HepG2 (cell line): ENCODE measurements at regions not wholly inside any gene's neighbourhood (a gene's known extent, or its start where the extent isn't known, plus 50 kb on each side); places are given as distances from the start of the nearest gene placed in this dataset.

Experiments
- CTCF ChIP-seq: sonication (generic); formaldehyde crosslinking; IDR thresholded peaks from 2 replicates; pipeline ENCODE4 v1.5.0; 2020; ENCODE audit warnings: mild to moderate bottlenecking, missing genetic modification reagents, moderate library complexity
- KAT7 ChIP-seq: IDR thresholded peaks from 2 replicates; pipeline ENCODE4 v1.6.1; 2018; ENCODE audit warnings: borderline replicate concordance, missing compliant biosample characterization
- MXD4 ChIP-seq: IDR thresholded peaks from 2 replicates; pipeline ENCODE4 v1.6.1; 2016; ENCODE audit warnings: mild to moderate bottlenecking, missing biosample characterization, missing genetic modification reagents
- NFYC ChIP-seq: IDR thresholded peaks from 2 replicates; pipeline ENCODE4 v1.6.1; 2016; ENCODE audit warnings: missing genetic modification reagents, missing compliant biosample characterization
- POLR2AphosphoS5 ChIP-seq: IDR thresholded peaks from 2 replicates; pipeline ENCODE4 v1.6.1; 2012; ENCODE audit warnings: low read depth, low read length
- PREB ChIP-seq: sonication (generic); formaldehyde crosslinking; IDR thresholded peaks from 2 replicates; pipeline ENCODE4 v1.4.0; 2020; ENCODE audit warnings: missing genetic modification reagents
- RAD21 ChIP-seq: fragments of 450-650 bp; formaldehyde crosslinking; IDR thresholded peaks from 2 replicates; pipeline ENCODE4 v1.5.0; 2020; ENCODE audit warnings: mild to moderate bottlenecking
- YY1 ChIP-seq: IDR thresholded peaks from 2 replicates; pipeline ENCODE4 v1.6.1; 2011; ENCODE audit warnings: low read length, low read depth, moderate library complexity, mild to moderate bottlenecking; ENCODE audit not compliant: insufficient read depth, insufficient replicate concordance
- ZNF136 ChIP-seq: sonication (generic); formaldehyde crosslinking; IDR thresholded peaks from 2 replicates; pipeline ENCODE4 v1.8.1; 2022; ENCODE audit warnings: low read depth, mild to moderate bottlenecking, moderate library complexity, missing genetic modification reagents
- TF ChIP-seq, protein P1 (sequence below): sonication (generic); formaldehyde crosslinking; IDR thresholded peaks from 2 replicates; pipeline ENCODE4 v1.4.0; 2020; ENCODE audit warnings: missing genetic modification reagents
- TF ChIP-seq, protein P2 (sequence below): sonication (generic); formaldehyde crosslinking; IDR thresholded peaks from 2 replicates; pipeline ENCODE4 v1.4.0; 2020; ENCODE audit warnings: missing genetic modification reagents

DNA sequence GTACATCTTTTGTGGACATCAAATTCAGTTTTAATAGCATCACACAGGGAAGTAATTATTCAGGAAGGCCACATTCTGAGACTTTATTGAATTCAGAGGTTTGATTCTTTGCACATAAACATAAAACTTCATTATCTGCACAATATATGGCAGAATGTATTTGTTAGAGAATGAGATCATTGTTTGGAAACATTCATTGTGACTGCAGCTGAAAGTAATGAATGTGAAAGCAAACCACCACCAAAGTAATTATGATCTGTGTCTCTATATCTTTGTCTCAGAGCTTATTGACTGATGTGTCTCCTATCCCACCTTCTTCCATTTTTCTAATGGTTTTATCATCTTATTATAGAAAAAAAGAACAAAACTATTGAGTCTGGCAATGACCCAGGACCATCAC is 340.9 kb upstream of the PCDH15 start:
- TF ChIP-seq PREB (CRISPR knock-in tag): no peak
- TF ChIP-seq YY1: no peak
- TF ChIP-seq ZNF136 (CRISPR knock-in tag): no peak
- TF ChIP-seq, protein P1, sequence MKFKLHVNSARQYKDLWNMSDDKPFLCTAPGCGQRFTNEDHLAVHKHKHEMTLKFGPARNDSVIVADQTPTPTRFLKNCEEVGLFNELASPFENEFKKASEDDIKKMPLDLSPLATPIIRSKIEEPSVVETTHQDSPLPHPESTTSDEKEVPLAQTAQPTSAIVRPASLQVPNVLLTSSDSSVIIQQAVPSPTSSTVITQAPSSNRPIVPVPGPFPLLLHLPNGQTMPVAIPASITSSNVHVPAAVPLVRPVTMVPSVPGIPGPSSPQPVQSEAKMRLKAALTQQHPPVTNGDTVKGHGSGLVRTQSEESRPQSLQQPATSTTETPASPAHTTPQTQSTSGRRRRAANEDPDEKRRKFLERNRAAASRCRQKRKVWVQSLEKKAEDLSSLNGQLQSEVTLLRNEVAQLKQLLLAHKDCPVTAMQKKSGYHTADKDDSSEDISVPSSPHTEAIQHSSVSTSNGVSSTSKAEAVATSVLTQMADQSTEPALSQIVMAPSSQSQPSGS: no peak
- TF ChIP-seq POLR2AphosphoS5: no peak
- TF ChIP-seq, protein P2, sequence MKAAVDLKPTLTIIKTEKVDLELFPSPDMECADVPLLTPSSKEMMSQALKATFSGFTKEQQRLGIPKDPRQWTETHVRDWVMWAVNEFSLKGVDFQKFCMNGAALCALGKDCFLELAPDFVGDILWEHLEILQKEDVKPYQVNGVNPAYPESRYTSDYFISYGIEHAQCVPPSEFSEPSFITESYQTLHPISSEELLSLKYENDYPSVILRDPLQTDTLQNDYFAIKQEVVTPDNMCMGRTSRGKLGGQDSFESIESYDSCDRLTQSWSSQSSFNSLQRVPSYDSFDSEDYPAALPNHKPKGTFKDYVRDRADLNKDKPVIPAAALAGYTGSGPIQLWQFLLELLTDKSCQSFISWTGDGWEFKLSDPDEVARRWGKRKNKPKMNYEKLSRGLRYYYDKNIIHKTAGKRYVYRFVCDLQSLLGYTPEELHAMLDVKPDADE (CRISPR knock-in tag): no peak
- TF ChIP-seq CTCF (CRISPR knock-in tag): no peak
- no peak for TF ChIP-seq RAD21 (CRISPR knock-in tag)
- TF ChIP-seq MXD4 (CRISPR knock-in tag): no peak
- TF ChIP-seq NFYC (CRISPR knock-in tag): no peak
- TF ChIP-seq KAT7 (CRISPR knock-in tag): no peak
